Kasumi-1 (cell line): ENCODE measurements at regions not wholly inside any gene's neighbourhood (a gene's known extent, or its start where the extent isn't known, plus 50 kb on each side); places are given as distances from the start of the nearest gene placed in this dataset.
A peak's percentile ranks its signal among the peaks of the same experiment; 100 is the strongest.

Experiments used
- DNase-seq, 2 experiments: peaks; one replicate each; lab custom pipeline; 2025; lab: John Stamatoyannopoulos, UW

DNA sequence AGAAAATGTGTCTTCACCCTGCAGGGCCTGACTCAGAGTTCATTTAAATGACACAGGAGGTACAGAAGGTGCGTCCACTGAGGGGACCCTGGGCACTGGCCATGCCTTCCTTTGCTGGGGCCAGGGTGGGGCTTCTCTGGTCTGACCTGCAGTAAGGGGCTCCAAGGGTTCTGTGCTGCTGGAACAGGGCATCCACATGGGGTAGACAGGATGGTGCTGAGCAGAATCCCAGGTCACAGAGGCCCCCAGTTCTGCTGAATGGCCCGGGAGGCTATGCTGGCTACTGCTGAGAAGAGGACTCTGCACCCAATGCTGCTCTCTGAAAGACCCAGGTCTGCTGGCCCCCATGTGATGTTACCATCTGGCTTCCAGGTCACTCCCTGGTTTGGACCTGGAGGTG, 150.4 kb upstream of the GGTLC1 start:
- no peak for DNase-seq

DNA sequence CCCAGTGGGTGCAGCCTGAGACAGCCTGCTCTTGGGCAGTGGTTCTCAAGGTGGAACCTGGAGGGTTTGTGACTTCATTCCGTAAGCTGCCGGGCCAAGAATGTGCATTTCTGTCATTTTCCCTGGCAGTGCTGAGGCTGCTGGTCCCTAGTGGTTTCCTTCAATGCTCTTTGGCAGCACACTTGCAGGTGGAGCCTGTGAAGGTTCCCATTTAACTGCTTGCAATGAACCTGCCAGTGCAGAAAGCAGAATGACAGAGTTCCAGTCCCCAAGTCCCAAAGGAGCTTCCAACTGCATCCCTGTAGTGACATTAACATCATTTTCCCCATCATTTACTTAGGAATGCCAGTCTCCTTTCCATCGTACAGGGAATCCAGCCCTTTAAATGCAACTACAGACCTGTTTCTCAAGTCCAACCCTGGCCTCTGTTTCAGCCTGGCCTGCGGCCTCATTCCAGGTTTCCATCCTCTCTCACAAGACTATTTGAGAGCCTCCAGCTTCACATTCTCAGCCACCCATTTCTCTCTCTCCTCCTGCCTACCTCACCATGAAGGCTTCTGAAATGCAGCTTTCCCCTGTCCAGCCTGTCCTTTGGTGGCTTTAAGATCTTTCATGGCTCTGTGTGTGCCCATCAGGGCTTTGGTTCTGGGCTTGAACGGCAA, 149.7 kb upstream of the GGTLC1 start:
- no peak for DNase-seq

DNA sequence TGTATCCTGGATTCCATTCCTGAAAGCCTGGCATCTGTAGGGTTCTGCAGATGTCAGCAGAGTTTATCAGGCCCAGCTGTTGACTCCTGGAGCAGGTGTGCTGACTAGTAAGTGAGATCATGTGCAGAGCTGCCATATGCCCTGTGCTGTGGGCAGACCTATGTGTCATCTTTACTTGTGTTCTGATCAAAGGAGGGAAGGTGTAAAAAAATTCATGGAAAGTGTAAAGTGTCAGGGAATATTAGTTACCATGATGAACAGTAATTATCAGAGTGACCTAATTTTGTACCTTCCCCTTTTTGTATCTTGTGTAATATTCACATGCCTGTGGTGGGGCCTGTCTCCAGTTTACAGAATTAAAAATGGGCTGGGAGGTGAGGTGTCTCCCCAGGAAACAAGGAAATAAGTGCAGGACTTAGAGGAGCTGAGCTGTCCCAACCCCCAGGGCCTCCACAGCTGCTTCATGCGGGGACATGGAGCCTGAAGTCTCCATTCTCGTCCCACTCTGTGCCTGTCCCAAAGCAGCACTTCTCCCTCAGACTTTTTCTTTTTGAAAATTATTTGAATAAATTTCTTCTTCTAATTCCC, 148.2 kb upstream of the GGTLC1 start:
- DNase-seq = peak; percentile 4 to 21

DNA sequence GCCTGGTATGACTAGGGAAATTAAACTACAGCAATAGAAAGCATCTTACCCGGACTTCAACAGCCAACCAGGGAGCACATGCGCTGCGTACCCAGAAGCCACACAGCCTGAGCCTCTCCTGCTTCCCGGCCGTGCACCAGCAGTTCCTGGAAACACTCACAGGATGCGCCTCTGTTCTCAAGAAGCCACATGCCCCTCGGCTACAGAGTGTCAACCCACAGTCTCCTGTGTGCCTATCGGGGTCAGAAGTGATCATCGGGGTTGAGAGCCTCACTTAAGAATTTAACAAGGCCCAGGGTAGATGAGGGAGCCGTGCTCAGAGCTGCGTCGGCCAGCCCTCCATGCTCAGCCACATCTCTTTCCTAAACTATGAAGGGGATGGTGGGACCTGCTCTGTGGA, 147.2 kb upstream of the GGTLC1 start:
- no peak for DNase-seq

DNA sequence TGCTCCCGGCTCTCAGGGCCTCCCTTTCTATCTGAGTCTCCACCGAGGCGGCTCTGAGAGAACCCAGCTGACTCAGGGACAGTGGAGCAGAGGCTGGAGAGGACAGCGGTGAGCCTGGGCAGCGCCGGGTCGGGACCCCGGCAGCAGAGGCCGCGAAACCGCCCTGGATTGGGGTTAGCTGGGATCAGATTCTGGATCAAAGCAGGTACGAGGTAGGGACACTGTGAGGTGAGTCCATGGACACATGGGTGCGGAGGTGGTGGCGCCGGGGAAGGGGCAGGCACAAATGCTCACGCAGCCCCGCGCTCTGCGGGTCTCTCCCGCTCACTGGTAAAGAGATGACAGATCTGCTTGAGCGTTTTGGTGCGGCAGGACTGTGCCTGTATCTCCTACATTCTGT, 146.4 kb upstream of the GGTLC1 start:
- DNase-seq = no peak

GRCh38 chr20:24134284-24134683, 145.7 kb upstream of the GGTLC1 start:
- peak; percentile 13 to 41 for DNase-seq

- DNase-seq = no peak
Measured at GRCh38 chr20:24132246-24132645, 143.7 kb upstream of the GGTLC1 start.

- DNase-seq = no peak
Measured at GRCh38 chr20:24131684-24132083, 143.1 kb upstream of the GGTLC1 start.

GRCh38 chr20:24131281-24131680, 142.7 kb upstream of the GGTLC1 start:
- no peak for DNase-seq

GRCh38 chr20:24129641-24130040, 141.1 kb upstream of the GGTLC1 start:
- no peak for DNase-seq

DNA sequence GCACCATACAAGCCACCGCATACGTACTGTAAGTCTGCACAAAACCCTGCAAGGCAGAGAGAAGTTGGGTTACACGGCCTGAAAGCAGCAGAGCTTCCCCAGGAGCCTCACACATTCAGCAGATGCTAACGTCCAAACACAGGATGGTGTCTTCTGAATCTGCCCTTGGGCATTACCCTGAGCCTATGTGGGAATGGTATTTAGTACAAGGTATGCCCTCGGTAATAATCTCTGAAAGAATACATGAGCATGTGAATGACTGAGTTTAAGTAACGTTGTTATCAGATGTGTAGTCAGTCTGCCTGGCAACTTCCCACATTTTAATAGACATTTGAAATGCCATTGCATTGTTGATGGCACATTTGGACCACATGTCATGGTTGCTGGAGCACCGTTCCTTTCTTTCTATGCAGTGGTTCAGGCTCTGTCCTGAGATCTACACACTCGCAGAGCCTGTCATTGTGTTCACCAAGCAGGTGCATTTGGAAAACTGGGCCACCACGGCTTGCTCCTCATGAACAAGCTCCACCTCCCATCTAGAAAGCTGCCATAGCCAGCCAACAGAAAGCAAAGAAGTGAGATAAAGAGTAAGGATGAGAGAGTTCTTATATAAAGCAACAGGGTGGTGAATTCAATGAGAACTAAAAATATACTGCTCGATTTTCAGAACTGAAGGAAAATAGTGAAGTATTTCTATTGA, 136.5 kb upstream of the GGTLC1 start:
- no peak for DNase-seq

- DNase-seq = no peak
Measured at GRCh38 chr20:24124003-24124402, 135.4 kb upstream of the GGTLC1 start.

DNA sequence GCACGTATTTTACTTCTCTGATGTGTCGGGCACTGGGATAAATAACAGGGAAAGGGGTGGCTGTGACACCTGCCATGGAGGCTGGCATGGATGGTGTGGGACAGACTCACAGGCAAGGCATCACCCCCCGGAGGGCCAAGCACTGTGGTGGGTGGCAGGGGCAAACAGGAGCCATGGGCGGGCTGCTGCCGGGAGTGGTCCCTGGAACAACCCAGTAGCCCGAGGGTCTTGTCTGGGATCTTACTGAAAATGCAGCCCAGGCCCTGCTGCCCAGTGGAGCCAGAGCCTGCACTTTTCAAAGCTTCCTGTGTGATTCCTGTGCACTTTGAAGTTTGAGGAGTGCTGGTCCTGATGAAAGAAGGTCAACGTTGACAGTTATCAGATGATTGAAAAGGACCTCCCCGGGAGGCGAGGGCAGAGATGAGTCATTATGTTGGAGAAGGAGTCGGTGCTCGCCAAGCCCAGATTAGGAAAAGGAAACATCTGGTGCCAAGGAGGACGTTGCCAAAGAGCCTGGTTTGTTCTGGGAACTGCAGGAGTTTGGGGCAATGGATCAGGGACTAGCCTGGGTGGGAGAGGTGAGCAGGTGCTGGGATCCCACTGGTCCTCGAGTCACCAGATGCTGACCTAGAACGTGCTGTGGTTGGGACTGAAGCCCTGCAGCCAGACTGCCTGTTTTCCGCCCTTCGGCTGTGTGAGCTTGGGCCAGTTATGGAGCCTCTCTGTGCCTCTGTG, 130.0 kb upstream of the GGTLC1 start:
- DNase-seq = peak; percentile 37 to 42

DNA sequence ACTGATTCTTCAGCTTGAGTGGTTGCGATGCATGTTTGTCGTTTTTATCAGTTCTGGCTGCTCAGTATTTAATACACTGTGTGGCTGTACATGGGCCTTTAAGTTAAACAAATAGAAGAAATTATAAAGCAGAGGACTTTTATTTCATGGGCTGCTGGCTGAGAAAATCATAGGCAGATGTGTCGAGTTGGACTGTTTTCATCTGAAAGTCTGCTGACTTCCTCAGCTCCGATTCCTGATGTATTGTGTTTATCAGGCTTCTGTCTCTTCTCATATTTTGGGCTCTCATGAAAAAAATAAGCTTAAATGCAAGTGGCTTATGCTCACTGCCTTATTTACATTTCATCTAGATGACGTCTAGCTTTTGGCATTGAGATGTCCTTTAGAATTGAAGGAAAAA, 129.5 kb upstream of the GGTLC1 start:
- no peak for DNase-seq

GRCh38 chr20:24117383-24117782, 128.8 kb upstream of the GGTLC1 start:
- no peak for DNase-seq

- DNase-seq = no peak
Measured at GRCh38 chr20:24116611-24117010, 128.0 kb upstream of the GGTLC1 start.

DNA sequence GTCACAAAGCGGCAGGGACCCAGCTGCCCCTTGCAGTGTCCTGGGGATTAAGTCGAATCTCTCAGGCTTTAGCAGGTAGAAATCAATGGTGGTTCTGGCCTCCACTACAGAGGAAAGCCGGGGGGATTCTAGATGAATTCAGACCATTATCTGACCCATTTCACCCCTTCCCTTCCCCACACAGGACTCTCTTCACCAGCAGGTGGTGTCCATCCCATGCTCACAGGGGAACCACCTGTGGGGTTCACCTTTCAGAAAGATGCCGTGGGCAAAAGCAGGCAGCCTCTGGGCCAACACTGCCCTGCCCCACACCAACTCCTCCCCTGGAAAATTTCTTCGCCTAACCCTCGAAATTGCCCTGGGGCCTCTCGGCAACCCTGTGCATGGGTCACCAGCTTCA, 123.8 kb upstream of the GGTLC1 start:
- no peak for DNase-seq

- no peak for DNase-seq
Measured at GRCh38 chr20:24111858-24112257, 123.3 kb upstream of the GGTLC1 start.

- no peak for DNase-seq
Measured at GRCh38 chr20:24109537-24109936, 121.0 kb upstream of the GGTLC1 start.

DNA sequence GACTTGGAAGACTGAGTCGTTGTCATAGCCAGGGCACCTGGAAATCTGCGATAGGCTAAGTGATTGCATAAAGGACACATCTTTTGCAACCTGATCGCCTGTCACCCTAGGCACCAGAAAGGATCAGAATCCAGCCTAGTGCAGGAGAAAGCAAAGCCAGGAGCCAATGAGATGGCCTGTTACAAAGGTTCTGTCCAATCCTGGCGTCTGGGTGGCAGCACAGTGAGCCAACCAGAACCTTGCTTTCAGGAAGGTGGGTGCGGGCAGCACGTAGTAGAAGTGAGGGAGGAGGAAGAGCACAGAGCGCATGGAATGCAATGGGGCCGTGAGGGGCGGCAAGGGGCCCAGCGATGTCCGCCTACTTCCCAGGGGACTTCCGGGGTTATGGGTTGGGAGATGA, 120.4 kb upstream of the GGTLC1 start:
- no peak for DNase-seq

DNA sequence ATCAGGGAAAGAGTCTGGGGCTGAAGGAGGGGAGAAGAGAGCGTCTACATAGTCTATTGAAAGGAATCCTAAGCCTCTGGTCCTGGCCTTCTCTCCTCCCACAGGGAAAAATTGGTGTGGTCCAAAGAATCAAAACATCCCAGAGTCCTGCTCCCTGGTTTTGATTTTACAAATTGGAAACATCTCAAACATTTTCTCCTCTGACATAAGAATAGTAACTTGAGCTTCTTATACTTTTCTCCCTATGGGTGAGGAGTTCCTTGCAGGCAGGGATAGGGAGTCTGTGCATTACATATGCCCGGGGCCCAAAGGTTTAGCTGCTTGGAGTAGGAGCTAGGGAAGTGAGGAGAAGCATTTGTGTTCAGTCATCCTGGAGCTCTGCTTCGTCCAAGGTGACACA, 120.0 kb upstream of the GGTLC1 start:
- no peak for DNase-seq

DNA sequence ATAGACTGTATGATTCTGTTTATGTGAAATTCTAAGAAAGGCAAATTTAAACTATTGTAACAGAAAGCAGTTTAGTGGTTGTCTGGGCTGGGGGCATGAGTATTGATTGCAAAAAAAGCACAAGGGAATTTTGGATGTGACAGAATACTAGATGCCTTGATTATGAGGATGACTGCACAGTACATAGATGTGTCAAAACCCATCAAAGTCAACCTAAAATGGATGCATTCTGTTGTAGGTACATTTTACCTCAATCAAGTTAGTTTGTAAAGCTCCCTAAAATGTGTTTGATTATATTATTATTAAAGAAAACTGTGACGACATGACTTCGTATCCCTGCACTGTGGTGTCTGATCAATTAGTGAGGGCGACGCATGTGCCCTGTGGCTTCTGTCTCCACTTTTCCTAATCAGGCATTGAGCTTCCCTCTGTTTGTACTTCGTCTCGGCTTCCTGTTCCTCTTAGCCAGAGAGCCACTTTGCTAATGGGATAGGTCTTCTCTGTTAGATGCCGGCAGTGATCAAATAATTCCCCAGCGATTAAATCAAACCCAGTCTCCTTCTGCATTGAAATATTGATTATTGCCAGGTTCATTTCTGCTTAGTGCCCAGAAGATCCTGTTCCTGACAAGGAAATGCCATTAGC, 118.3 kb upstream of the GGTLC1 start:
- DNase-seq = no peak
